ENCODE measurements at regions not wholly inside any gene's neighbourhood (a gene's known extent, or its start where the extent isn't known, plus 50 kb on each side); places are given as distances from the start of the nearest gene placed in this dataset.
"Not testable (repeated sequence)": the region's sequence is repeated elsewhere in the genome, so short reads cannot be mapped to it uniquely, and the experiment has no call there.

- no peak for TF ChIP-seq CTCF (IDR thresholded peaks at IDR 0.05; ENCODE audit: insufficient read depth, low read depth, low read length)
- Histone ChIP-seq H3K4me3 (ENCODE audit: low read depth, low read length) (no peak overlapping the region), H3K27me3 (ENCODE audit: control insufficient read depth, insufficient read depth, low read length) (no peaks in the 10 kb centered on the region), H3K36me3 (ENCODE audit: control insufficient read depth, insufficient read depth, low read length) (no peaks in the 10 kb centered on the region)
- CTCF ChIA-PET: interaction anchor here (1.0 to 1.1 kb wide), 3 partner anchors 10 to 21 kb away, joined by 3 to 4 read pairs (median 3); no protein-coding TSS in a partner anchor
- POLR2A ChIA-PET: interaction anchor here (0.6 kb wide), 1 partner anchor 300 kb away, joined by 4 read pairs; no protein-coding TSS in a partner anchor
- DNase-seq (ENCODE audit: low read depth): peak; percentile 85
Observed at GRCh38 chr1:96559707-96560596, 161.6 kb upstream of the PTBP2 start.

- CTCF ChIA-PET: no interaction called here
Observed at GRCh38 chr1:96562094-96562493, 159.5 kb upstream of the PTBP2 start.

GRCh38 chr1:96564401-96564800 lies 157.2 kb upstream of the PTBP2 start:
- DNase-seq (ENCODE audit: low read depth); H3K27me3 ChIP-seq (ENCODE audit: control insufficient read depth, insufficient read depth, low read length); CTCF ChIA-PET; H3K4me3 ChIP-seq (ENCODE audit: low read depth, low read length); POLR2A ChIA-PET; H3K36me3 ChIP-seq (ENCODE audit: control insufficient read depth, insufficient read depth, low read length): not testable (repeated sequence)

More at GRCh38 chr1:96562094-96562493, 159.5 kb upstream of the PTBP2 start:
- DNase-seq (ENCODE audit: low read depth): no peak
- POLR2A ChIA-PET: no interaction called here
- no peaks in the 10 kb centered on the region for H3K27me3 ChIP-seq (ENCODE audit: control insufficient read depth, insufficient read depth, low read length)
- no peak overlapping the region for H3K4me3 ChIP-seq (ENCODE audit: low read depth, low read length)
- no peak for TF ChIP-seq CTCF (IDR thresholded peaks at IDR 0.05; ENCODE audit: insufficient read depth, low read depth, low read length)
- no peaks in the 10 kb centered on the region for H3K36me3 ChIP-seq (ENCODE audit: control insufficient read depth, insufficient read depth, low read length)

GRCh38 chr1:96565546-96565945 lies 156.0 kb upstream of the PTBP2 start:
- H3K27me3 ChIP-seq (ENCODE audit: control insufficient read depth, insufficient read depth, low read length): no peaks in the 10 kb centered on the region
- no peaks in the 10 kb centered on the region for H3K36me3 ChIP-seq (ENCODE audit: control insufficient read depth, insufficient read depth, low read length)
- CTCF ChIA-PET: no interaction called here
- no peak for TF ChIP-seq CTCF (IDR thresholded peaks at IDR 0.05; ENCODE audit: insufficient read depth, low read depth, low read length)
- H3K4me3 ChIP-seq (ENCODE audit: low read depth, low read length): no peak overlapping the region
- POLR2A ChIA-PET: no interaction called here
- DNase-seq (ENCODE audit: low read depth): no peak

GRCh38 chr1:96568639-96569038 lies 152.9 kb upstream of the PTBP2 start:
- no peaks in the 10 kb centered on the region for H3K27me3 ChIP-seq (ENCODE audit: control insufficient read depth, insufficient read depth, low read length)
- no peak for TF ChIP-seq CTCF (IDR thresholded peaks at IDR 0.05; ENCODE audit: insufficient read depth, low read depth, low read length)
- DNase-seq (ENCODE audit: low read depth): no peak
- H3K4me3 ChIP-seq (ENCODE audit: low read depth, low read length): no peak overlapping the region
- ChIA-PET POLR2A (no interaction called here), CTCF (no interaction called here)
- no peaks in the 10 kb centered on the region for H3K36me3 ChIP-seq (ENCODE audit: control insufficient read depth, insufficient read depth, low read length)

All from BJ (cell line).